GM19035 (cell line): ENCODE measurements at regions not wholly inside any gene's neighbourhood (a gene's known extent, or its start where the extent isn't known, plus 50 kb on each side); places are given as distances from the start of the nearest gene placed in this dataset.
A peak's percentile ranks its signal among the peaks of the same experiment; 100 is the strongest.

Source experiments
- ATAC-seq: cut with Tn5 transposase; IDR thresholded peaks from one replicate; pipeline ENCODE4 v1.9.1; 2021; ENCODE audit not compliant: unreplicated experiment

GRCh38 chr17:12521416-12521815 is 144.3 kb upstream of the MYOCD start:
- no peak for ATAC-seq

DNA sequence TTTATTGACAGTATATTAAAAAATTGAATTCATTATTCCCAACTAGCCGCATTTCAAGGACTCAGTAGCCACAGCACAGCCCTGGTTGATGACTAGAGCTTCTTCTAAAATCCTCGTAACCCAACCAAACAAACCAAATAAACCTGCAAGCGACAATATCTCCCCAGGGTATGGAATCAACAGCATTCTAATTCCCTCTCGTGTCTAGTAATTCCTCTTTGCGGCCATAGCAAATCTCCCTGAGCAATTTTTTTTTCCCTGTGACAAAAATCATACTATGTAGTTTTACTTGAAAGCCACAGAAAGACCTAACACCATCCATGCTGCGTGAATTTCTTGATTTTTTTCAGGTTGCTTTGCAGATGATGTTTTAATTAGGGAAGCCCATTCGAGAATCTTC is 143.4 kb upstream of the MYOCD start:
- no peak for ATAC-seq

GRCh38 chr17:12522743-12523183 is 142.9 kb upstream of the MYOCD start:
- ATAC-seq, result no peak

DNA sequence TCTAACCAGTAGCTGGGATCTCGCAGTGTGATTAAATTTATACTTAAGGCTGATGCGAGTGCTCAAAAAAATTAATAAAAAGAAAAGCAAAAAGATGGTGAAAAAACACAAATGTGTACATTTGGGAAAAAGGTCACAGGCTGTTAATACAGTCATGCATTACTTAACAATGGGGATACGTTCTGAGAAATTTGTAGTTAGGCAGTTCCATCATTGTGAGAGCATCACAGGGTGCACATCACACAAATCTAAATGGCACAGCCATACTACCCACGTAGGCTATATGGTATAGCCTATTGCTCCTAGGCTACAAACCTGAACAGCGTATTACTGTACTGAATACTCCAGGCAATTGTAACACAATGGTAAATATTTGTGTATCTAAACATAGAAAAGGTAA is 142.4 kb upstream of the MYOCD start:
- no peak for ATAC-seq

- no peak for ATAC-seq
Observed at GRCh38 chr17:12528036-12528435, 137.7 kb upstream of the MYOCD start.

- no peak for ATAC-seq
Observed at GRCh38 chr17:12530161-12530560, 135.5 kb upstream of the MYOCD start.

GRCh38 chr17:12536021-12536420 is 129.7 kb upstream of the MYOCD start:
- no peak for ATAC-seq

DNA sequence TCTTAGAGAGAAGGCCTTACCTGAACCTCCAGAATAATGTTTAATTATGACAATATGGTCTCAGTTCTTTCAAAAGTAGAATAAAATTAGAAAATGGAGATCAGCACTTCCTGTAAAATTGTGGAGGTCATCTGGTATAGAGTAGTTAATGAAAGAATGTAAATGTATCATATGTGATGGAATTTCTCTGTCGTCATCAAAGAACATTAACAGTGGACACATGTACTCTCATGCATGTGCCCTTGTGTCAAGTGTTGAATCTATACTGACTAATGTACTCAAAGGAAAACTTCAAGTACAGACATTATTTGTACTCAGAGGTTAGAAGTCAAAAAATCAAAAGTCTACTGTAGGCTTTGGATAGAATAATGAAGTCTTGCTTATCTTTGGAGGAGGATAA is 129.2 kb upstream of the MYOCD start:
- ATAC-seq, result no peak

- no peak for ATAC-seq
Observed at GRCh38 chr17:12537436-12537835, 128.3 kb upstream of the MYOCD start.

- ATAC-seq, result no peak
Observed at GRCh38 chr17:12538003-12538402, 127.7 kb upstream of the MYOCD start.

- ATAC-seq, result peak; percentile 68
Observed at GRCh38 chr17:12545877-12546513, 119.7 kb upstream of the MYOCD start.

GRCh38 chr17:12546983-12547382 is 118.7 kb upstream of the MYOCD start:
- no peak for ATAC-seq

DNA sequence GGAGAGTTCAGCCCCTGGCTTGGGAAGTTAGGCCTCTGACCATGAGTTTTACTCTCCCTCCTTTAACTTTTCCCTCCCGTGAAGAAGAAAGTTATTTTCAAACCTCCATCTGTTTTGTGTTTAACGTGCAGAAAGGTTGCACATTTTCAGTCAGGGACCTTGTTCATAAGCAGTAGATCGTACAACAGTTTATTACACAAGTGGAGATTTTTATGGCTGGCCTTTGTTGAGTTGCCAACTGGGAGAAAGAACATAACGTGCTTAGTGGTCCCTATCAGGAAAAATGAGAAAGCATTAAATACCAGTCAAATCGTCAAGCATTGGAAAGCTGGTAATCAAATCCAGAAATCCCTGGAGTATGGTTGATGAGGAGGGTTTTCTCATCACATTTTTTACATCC is 117.9 kb upstream of the MYOCD start:
- no peak for ATAC-seq

DNA sequence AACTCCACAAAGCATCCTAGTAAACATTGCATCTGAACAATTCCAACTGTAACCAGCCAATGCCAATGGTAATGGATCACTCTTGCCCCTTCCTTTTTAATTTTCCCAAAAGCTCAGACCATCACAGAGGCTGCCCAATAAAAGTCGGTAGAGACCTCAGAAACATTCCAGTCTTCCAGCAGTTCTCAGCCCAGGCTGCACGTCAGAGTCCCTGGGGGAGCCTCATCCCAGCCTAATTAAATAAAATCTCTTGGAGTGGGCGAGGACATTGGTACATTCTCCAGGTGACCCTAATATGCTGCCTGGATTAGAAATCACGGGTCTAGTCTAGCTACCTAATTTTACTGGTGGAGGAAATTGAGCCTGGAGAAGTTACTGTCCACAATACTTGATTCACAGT is 117.1 kb upstream of the MYOCD start:
- ATAC-seq, result no peak

DNA sequence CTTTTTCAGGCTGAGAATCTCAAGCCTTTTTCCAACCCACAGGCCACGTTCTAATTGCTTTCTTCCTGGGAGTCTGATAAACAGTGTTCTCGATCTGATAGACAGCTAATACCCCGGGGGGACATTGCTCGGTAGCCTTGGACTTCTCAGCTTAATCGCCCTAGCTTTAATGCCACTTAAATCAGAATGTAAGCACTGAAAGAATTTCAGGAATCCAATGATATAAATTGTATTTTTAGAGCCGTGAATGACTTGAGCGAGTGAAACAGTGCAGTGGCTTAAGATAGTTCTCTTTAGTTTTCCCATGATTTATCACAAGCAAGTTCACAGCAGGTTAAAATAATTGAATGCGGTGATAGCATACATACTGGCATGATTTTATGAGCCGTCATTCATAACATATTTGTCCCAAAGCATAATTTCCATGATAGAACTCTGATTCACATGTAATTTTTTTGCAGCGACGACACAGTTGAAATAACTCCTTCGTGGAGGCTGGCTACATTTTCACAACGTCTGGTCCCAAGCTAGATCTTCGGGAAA is 116.1 kb upstream of the MYOCD start:
- ATAC-seq, result no peak

GRCh38 chr17:12553625-12554024 is 112.1 kb upstream of the MYOCD start:
- ATAC-seq, result no peak

GRCh38 chr17:12554251-12554650 is 111.4 kb upstream of the MYOCD start:
- ATAC-seq, result no peak

- no peak for ATAC-seq
Observed at GRCh38 chr17:12566291-12566690, 99.4 kb upstream of the MYOCD start.

DNA sequence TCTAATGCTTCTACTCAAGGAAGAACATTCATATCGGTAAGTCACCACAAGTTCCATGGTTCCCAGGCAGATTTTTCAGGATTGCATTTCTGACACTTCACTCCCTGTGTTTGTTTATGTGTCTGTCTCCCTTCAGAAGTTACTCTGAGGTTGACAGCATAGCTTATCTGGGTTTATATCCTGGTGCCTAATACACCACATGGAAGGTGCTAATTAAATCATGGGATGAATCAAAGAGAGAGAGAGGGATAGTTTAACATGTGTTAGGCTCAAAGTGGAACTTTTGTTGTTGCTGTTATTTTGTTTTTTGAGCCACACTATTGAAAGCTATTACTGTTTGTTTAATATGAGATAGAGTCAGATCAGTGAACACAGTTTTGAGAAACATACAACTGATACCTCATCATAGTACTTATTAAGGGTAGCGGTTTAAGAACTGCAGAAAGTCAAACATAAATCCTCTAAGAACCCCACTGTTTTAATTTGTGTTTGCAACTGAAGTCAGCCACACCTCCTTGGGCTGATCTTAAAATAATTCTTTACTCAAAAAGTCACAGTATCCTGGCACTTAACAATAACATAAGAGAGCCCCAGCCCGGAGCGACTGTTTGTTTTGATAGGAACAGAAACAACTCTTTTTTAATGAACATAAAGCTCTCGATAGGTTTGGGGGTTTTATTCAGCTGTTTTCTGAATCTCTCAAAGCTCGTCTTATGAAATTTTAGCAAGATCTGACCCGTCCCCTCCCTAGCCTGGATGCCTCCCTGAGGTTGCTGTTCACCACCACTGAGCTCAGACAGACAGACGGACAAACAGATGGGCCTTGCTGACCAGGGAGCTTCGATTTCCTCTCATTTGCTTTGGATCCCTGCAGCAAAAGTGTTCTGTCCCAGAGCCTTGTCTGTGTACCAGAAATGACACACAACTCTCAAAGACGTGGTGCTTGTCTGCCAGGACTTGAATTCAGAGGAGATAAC is 98.3 kb upstream of the MYOCD start:
- ATAC-seq, result no peak

DNA sequence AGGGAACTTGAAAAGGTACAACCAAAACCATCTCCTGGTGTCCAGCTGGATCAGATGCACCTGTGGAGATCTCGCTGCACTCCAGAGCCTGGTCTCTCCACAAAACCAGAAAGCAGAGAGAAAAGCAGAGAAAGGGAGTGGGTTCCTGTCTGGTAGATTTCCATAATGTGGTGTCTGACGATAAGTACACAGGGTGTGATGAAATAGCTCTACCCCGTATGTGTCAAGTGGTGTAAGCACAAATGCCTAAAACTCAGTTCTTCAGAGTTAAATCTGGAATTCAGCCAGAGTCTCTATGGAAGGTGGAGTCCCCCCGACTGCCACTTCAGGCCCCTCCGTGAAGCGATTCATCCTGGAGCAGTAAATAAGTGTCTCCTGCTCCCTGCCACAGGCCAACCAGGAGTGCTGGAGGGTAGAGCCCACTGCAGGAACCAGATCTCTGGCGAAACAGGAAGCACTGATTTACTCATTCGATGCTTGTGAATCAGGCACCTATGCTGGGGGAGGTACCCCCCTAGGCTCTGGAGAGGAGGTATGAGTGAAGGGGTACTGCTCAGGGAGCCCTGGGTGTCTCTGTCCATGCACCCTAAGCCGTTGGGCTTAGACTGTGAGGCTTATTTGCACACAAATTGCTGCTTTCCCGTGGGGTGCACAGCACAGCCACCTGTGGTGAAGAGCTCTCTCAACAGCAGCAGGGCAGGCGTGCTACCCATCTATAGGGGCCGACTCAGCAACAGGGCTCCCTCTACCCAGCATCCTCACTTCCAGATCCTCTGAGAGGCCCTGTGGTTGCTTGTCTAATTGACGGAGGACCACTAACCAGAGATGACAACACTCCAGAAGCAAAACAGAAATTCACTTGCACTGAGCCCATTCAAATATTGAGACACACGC is 97.1 kb upstream of the MYOCD start:
- ATAC-seq, result no peak

DNA sequence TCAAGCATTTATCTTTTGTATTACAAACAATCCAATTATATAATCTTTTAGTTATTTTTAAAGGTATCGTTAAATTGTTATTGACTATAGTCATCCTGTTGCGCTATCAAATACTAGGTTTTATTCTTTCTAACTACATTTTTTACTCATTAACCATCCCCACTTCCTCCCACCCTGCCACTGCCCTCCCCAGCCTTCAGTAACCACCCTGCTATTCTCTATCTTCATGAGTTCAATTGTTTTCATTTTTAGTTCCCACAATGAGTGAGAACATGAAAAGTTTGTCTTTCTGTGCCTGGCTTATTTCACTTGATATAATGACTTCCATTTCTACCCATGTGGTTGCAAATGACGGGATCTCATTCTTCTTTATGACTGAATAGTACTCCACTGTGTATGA is 94.1 kb upstream of the MYOCD start:
- no peak for ATAC-seq
